GM23338 (cell line): ENCODE measurements at regions not wholly inside any gene's neighbourhood (a gene's known extent, or its start where the extent isn't known, plus 50 kb on each side); places are given as distances from the start of the nearest gene placed in this dataset.

Experiments used
- ATAC-seq: fragments of 200-7000 bp; cut with Tn5 transposase; 3 replicates; pipeline ENCODE4 v1.9.1; 2020
- DNase-seq: peaks from one replicate; pipeline ENCODE4 v3.0.0-alpha.2; 2015; ENCODE audit warnings: low spot score
- H2AFZ ChIP-seq: fragments of 200-600 bp; sonication (generic); 2 replicates; pipeline ENCODE4 v1.8.0; 2016; ENCODE audit warnings: antibody characterized with exemption, mild to moderate bottlenecking, moderate library complexity
- H3F3A ChIP-seq: fragments of 200-600 bp; sonication (generic); replicated peaks from 2 replicates; pipeline ENCODE4 v1.8.0; 2017; ENCODE audit warnings: antibody characterized with exemption, mixed run types, low read depth
- H3K27ac ChIP-seq: fragments of 200-600 bp; sonication (generic); 2 replicates; pipeline ENCODE4 v1.6.1; 2016; ENCODE audit warnings: low read depth
- H3K27me3 ChIP-seq: fragments of 200-600 bp; sonication (generic); 2 replicates; pipeline ENCODE4 v1.8.0; 2016; ENCODE audit warnings: mild to moderate bottlenecking, mixed run types, moderate library complexity; ENCODE audit not compliant: insufficient read depth
- H3K36me3 ChIP-seq: fragments of 200-600 bp; sonication (generic); 2 replicates; pipeline ENCODE4 v1.8.0; 2016; ENCODE audit warnings: mild to moderate bottlenecking; ENCODE audit not compliant: insufficient read depth
- H3K4me1 ChIP-seq: fragments of 200-600 bp; sonication (generic); 2 replicates; pipeline ENCODE4 v1.8.0; 2016; ENCODE audit warnings: mild to moderate bottlenecking, moderate library complexity; ENCODE audit not compliant: insufficient read depth
- H3K4me2 ChIP-seq: fragments of 200-600 bp; sonication (generic); 2 replicates; pipeline ENCODE4 v1.7.1; 2017; ENCODE audit warnings: mixed run types
- H3K4me3 ChIP-seq: fragments of 200-600 bp; sonication (generic); 2 replicates; pipeline ENCODE4 v1.6.1; 2016; ENCODE audit warnings: mixed run types
- H3K79me2 ChIP-seq: fragments of 200-600 bp; sonication (generic); replicated peaks from 2 replicates; pipeline ENCODE4 v1.8.0; 2017; ENCODE audit warnings: mild to moderate bottlenecking; ENCODE audit not compliant: insufficient read depth
- H3K9me2 ChIP-seq: fragments of 200-600 bp; sonication (generic); 2 replicates; pipeline ENCODE4 v1.8.0; 2017; ENCODE audit not compliant: insufficient read depth
- H4K20me1 ChIP-seq: fragments of 200-600 bp; sonication (generic); replicated peaks from 2 replicates; pipeline ENCODE4 v1.8.0; 2017; ENCODE audit warnings: mild to moderate bottlenecking; ENCODE audit not compliant: insufficient read depth
- H3K27ac Mint-ChIP-seq: 2 replicates; pipeline ENCODE4 v1.8.0; 2020; ENCODE audit warnings: inconsistent platforms, mild to moderate bottlenecking, moderate library complexity, mixed read lengths
- H3K27me3 Mint-ChIP-seq: 3 replicates; pipeline ENCODE4 v1.8.0; 2022; ENCODE audit warnings: low read depth, mild to moderate bottlenecking, moderate library complexity, mixed read lengths, inconsistent platforms; ENCODE audit not compliant: insufficient read depth, poor library complexity
- H3K36me3 Mint-ChIP-seq: 3 replicates; pipeline ENCODE4 v1.8.0; 2021; ENCODE audit warnings: low read depth, mild to moderate bottlenecking, inconsistent platforms, moderate library complexity, mixed read lengths
- H3K4me1 Mint-ChIP-seq: 3 replicates; pipeline ENCODE4 v1.8.0; 2020; ENCODE audit warnings: mild to moderate bottlenecking, inconsistent platforms, mixed read lengths
- H3K4me3 Mint-ChIP-seq: 3 replicates; pipeline ENCODE4 v1.8.0; 2021; ENCODE audit warnings: moderate library complexity, mild to moderate bottlenecking, inconsistent platforms, mixed read lengths
- H3K9me3 Mint-ChIP-seq: 3 replicates; pipeline ENCODE4 v1.8.0; 2020; ENCODE audit warnings: moderate library complexity, mild to moderate bottlenecking, inconsistent platforms, mixed read lengths
- CREB1 ChIP-seq: fragments of 250-450 bp; sonication (Bioruptor Pico); IDR thresholded peaks from 2 replicates; pipeline ENCODE4 v1.5.0; 2020; ENCODE audit warnings: low read depth, mild to moderate bottlenecking, moderate library complexity
- ETS1 ChIP-seq: IDR thresholded peaks from 2 replicates; pipeline ENCODE4 v1.6.1; 2016; ENCODE audit warnings: antibody characterized with exemption
- EZH2phosphoT487 ChIP-seq: fragments of 200-600 bp; sonication (generic); IDR thresholded peaks from one replicate; pipeline ENCODE4 v1.8.1; 2018; ENCODE audit warnings: antibody characterized with exemption; ENCODE audit not compliant: unreplicated experiment
- POLR2AphosphoS5 ChIP-seq: IDR thresholded peaks from 2 replicates; pipeline ENCODE4 v1.6.1; 2016; ENCODE audit warnings: antibody characterized with exemption, low read depth
- STAT1 ChIP-seq: IDR thresholded peaks from one replicate; pipeline ENCODE4 v1.6.1; 2016; ENCODE audit warnings: antibody characterized with exemption; ENCODE audit not compliant: unreplicated experiment
- ZNF114 ChIP-seq: fragments of 250-450 bp; sonication (Bioruptor Pico); IDR thresholded peaks from 2 replicates; pipeline ENCODE4 v1.5.0; 2020; ENCODE audit warnings: mild to moderate bottlenecking, moderate library complexity
- ZNF331 ChIP-seq: fragments of 250-450 bp; sonication (Bioruptor Pico); IDR thresholded peaks from 2 replicates; pipeline ENCODE4 v1.5.0; 2020; ENCODE audit warnings: low read depth, mild to moderate bottlenecking, moderate library complexity
- TF ChIP-seq, protein P1 (sequence below): fragments of 250-450 bp; sonication (Bioruptor Pico); IDR thresholded peaks from 2 replicates; pipeline ENCODE4 v1.5.0; 2020; ENCODE audit warnings: mild to moderate bottlenecking, moderate library complexity
- TF ChIP-seq, protein P2 (sequence below), 2 experiments: fragments of 200-600 bp in 1 of 2; sonication (generic) in 1 of 2; conservative IDR thresholded peaks; 2 replicates each; pipeline versions ENCODE4 v1.5.1 to v1.6.1; 2016 to 2017; ENCODE audit warnings: antibody characterized with exemption in 2 of 2, low read depth in 2 of 2, mild to moderate bottlenecking in 2 of 2, moderate library complexity in 1 of 2

DNA sequence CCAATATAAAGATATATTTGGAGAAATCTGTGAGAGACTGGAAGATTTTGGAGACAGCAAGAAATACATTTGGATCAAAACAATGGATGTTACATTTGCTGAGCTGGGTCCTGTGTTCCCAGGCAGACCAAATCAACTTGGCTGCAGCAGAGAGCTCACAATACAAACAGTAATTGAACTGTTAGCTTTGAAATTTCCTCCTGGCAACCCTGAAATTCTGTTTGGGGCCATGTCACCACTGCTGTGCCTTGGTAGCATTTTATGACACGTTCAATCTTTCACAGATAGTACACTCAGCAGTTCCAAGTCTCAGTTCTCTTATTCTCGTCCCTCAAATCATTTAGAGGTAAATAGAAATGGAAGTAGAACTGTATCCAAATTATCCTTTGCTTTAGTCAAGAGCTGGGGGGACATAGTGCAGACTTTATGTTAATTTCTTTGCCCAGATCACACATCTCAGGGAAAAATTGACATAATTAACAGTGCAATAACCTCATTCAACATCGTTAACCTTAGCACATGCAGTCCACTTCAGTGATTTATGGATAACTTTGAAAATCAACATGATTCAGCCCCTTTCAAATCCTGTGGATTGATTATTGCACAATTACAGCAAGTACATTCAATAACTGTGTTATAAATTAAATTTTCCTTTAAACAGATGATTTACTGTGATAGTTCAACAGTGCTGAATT, 277.4 kb upstream of the MC4R start:
- Histone ChIP-seq H3K27me3 (no peaks in the 10 kb centered on the region), H2AFZ (0 out of 2 replicates have a peak overlapping the region, but pooled peaks have one; percentile 11), H3K27ac (no peak overlapping the region), H3K79me2 (no peaks in the 10 kb centered on the region), H3K4me3 (no peak overlapping the region), H3K36me3 (no peaks in the 10 kb centered on the region), H3F3A (no peaks in the 10 kb centered on the region), H4K20me1 (no peaks in the 10 kb centered on the region), H3K4me2 (no peak overlapping the region), H3K4me1 (no peaks in the 10 kb centered on the region), H3K9me2 (no peaks in the 10 kb centered on the region)
- TF ChIP-seq ZNF331 (CRISPR knock-in tag) (no peak), POLR2AphosphoS5 (no peak), ZNF114 (CRISPR knock-in tag) (no peak), STAT1 (no peak)
- ATAC-seq, result no peak
- H3K27ac Mint-ChIP-seq, result no peak overlapping the region
- H3K27me3 Mint-ChIP-seq, result no peaks in the 10 kb centered on the region
- peaks cover 6% of the 10 kb centered on the region; the same call in 2 of the 3 replicates for H3K4me1 Mint-ChIP-seq
- no peak for DNase-seq
- H3K4me3 Mint-ChIP-seq, result no peak overlapping the region
- no peaks in the 10 kb centered on the region for H3K36me3 Mint-ChIP-seq
- H3K9me3 Mint-ChIP-seq, result no peaks in the 10 kb centered on the region

DNA sequence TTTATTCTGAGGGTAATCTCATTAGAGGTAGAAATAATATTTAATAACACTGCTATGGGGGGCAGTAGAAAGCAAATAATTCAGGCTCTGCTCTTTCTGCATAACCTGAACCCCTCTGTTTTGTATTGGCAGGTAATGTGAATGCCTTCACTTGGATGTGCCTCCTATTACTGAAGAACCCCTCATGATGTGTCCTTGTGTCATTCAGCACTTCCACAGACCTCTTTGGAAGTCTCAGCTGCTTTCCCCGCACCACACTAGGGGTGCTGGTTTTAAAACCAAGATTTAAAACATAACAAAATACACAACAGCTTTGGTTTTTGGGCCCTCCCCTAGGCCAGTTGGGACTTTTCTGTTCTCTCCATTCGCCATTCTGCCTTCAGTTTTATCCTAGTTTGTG, 281.7 kb upstream of the MC4R start:
- Histone ChIP-seq H3K4me2 (no peak overlapping the region), H3F3A (no peaks in the 10 kb centered on the region), H3K79me2 (no peaks in the 10 kb centered on the region), H3K27ac (no peak overlapping the region), H3K36me3 (no peaks in the 10 kb centered on the region), H3K4me3 (no peak overlapping the region), H3K9me2 (no peaks in the 10 kb centered on the region), H4K20me1 (no peaks in the 10 kb centered on the region), H2AFZ (peak overlapping the region; percentile 52), H3K27me3 (no peaks in the 10 kb centered on the region), H3K4me1 (no peaks in the 10 kb centered on the region)
- H3K27ac Mint-ChIP-seq, result no peak overlapping the region
- ATAC-seq, result peak; percentile 82
- DNase-seq, result peak; percentile 9
- H3K4me3 Mint-ChIP-seq, result no peak overlapping the region
- peaks cover 6% of the 10 kb centered on the region; the same call in 2 of the 3 replicates for H3K4me1 Mint-ChIP-seq
- no peaks in the 10 kb centered on the region for H3K9me3 Mint-ChIP-seq
- H3K27me3 Mint-ChIP-seq, result no peaks in the 10 kb centered on the region
- TF ChIP-seq CREB1 (CRISPR knock-in tag), result no peak
- TF ChIP-seq, protein P1, sequence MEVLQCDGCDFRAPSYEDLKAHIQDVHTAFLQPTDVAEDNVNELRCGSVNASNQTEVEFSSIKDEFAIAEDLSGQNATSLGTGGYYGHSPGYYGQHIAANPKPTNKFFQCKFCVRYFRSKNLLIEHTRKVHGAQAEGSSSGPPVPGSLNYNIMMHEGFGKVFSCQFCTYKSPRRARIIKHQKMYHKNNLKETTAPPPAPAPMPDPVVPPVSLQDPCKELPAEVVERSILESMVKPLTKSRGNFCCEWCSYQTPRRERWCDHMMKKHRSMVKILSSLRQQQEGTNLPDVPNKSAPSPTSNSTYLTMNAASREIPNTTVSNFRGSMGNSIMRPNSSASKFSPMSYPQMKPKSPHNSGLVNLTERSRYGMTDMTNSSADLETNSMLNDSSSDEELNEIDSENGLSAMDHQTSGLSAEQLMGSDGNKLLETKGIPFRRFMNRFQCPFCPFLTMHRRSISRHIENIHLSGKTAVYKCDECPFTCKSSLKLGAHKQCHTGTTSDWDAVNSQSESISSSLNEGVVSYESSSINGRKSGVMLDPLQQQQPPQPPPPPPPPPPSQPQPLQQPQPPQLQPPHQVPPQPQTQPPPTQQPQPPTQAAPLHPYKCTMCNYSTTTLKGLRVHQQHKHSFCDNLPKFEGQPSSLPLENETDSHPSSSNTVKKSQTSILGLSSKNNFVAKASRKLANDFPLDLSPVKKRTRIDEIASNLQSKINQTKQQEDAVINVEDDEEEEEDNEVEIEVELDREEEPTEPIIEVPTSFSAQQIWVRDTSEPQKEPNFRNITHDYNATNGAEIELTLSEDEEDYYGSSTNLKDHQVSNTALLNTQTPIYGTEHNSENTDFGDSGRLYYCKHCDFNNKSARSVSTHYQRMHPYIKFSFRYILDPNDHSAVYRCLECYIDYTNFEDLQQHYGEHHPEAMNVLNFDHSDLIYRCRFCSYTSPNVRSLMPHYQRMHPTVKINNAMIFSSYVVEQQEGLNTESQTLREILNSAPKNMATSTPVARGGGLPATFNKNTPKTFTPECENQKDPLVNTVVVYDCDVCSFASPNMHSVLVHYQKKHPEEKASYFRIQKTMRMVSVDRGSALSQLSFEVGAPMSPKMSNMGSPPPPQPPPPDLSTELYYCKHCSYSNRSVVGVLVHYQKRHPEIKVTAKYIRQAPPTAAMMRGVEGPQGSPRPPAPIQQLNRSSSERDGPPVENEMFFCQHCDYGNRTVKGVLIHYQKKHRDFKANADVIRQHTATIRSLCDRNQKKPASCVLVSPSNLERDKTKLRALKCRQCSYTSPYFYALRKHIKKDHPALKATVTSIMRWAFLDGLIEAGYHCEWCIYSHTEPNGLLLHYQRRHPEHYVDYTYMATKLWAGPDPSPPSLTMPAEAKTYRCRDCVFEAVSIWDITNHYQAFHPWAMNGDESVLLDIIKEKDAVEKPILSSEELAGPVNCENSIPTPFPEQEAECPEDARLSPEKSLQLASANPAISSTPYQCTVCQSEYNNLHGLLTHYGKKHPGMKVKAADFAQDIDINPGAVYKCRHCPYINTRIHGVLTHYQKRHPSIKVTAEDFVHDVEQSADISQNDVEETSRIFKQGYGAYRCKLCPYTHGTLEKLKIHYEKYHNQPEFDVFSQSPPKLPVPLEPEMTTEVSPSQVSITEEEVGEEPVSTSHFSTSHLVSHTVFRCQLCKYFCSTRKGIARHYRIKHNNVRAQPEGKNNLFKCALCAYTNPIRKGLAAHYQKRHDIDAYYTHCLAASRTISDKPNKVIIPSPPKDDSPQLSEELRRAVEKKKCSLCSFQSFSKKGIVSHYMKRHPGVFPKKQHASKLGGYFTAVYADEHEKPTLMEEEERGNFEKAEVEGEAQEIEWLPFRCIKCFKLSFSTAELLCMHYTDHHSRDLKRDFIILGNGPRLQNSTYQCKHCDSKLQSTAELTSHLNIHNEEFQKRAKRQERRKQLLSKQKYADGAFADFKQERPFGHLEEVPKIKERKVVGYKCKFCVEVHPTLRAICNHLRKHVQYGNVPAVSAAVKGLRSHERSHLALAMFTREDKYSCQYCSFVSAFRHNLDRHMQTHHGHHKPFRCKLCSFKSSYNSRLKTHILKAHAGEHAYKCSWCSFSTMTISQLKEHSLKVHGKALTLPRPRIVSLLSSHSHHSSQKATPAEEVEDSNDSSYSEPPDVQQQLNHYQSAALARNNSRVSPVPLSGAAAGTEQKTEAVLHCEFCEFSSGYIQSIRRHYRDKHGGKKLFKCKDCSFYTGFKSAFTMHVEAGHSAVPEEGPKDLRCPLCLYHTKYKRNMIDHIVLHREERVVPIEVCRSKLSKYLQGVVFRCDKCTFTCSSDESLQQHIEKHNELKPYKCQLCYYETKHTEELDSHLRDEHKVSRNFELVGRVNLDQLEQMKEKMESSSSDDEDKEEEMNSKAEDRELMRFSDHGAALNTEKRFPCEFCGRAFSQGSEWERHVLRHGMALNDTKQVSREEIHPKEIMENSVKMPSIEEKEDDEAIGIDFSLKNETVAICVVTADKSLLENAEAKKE (CRISPR knock-in tag), result no peak
- no peak for TF ChIP-seq EZH2phosphoT487
- TF ChIP-seq, protein P2, sequence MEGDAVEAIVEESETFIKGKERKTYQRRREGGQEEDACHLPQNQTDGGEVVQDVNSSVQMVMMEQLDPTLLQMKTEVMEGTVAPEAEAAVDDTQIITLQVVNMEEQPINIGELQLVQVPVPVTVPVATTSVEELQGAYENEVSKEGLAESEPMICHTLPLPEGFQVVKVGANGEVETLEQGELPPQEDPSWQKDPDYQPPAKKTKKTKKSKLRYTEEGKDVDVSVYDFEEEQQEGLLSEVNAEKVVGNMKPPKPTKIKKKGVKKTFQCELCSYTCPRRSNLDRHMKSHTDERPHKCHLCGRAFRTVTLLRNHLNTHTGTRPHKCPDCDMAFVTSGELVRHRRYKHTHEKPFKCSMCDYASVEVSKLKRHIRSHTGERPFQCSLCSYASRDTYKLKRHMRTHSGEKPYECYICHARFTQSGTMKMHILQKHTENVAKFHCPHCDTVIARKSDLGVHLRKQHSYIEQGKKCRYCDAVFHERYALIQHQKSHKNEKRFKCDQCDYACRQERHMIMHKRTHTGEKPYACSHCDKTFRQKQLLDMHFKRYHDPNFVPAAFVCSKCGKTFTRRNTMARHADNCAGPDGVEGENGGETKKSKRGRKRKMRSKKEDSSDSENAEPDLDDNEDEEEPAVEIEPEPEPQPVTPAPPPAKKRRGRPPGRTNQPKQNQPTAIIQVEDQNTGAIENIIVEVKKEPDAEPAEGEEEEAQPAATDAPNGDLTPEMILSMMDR (conservative IDR thresholded peaks at IDR 0.05; ENCODE audit: low read depth in 2 of 2), result no peak
- TF ChIP-seq ETS1, result no peak
- TF ChIP-seq ZNF114 (CRISPR knock-in tag), result no peak
- TF ChIP-seq POLR2AphosphoS5, result no peak
- no peaks in the 10 kb centered on the region for H3K36me3 Mint-ChIP-seq
